ENCODE measurements at regions not wholly inside any gene's neighbourhood (a gene's known extent, or its start where the extent isn't known, plus 50 kb on each side); places are given as distances from the start of the nearest gene placed in this dataset.

- TF ChIP-seq CTCF (IDR thresholded peaks at IDR 0.05) (no peak), POLR2A (IDR thresholded peaks at IDR 0.05) (no peak)
Measured at GRCh38 chr1:208366559-208366958, 122.4 kb upstream of the PLXNA2 start.

Data from lower leg skin (tissue), 3 donors.